ENCODE measurements at regions not wholly inside any gene's neighbourhood (a gene's known extent, or its start where the extent isn't known, plus 50 kb on each side); places are given as distances from the start of the nearest gene placed in this dataset.

DNA sequence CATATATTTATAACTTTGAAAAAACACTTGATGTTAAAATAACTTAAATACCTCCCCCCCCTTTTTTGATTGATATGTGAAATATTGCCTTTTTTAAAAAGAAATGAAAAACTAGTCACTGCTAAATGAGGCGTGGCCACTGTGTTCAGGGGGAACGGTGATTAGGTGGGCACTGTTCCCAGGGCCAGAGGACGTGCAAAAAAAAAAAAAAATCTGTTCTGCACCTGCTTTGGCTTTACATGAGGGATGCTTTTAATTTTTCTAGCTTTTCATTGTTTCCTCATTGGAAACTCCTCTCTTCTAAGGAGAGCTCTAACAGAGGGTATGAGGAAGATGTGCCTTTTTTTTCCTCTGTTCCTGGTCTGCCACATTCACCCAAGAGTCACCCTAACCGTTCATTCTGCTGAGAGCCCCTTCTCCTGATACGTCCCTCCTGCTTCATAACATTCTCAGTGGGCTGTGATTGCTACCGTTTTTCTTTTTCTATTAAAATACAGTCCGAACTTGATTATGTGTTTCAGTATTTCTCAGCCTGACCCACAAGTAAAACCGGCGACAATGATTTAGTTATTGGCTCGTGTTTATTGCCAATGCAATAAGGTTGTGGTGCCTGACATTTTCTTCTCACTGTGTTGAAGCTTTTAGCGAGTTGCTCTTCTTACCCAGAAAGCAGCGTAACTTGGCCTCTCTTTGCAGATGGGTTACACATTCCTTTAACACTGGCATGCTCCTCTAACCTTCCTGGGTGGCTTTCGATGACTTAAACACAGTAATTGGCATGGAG lies 64.8 kb upstream of the ZNF536 start (continued):
- no peak for TF ChIP-seq CTCF (IDR thresholded peaks at IDR 0.05; ENCODE audit: control extremely low read depth in 1 of 3, insufficient read depth in 1 of 3, low read depth in 1 of 3, low read length in 3 of 3)

All from H1 (cell line).